ENCODE measurements at regions not wholly inside any gene's neighbourhood (a gene's known extent, or its start where the extent isn't known, plus 50 kb on each side); places are given as distances from the start of the nearest gene placed in this dataset.

DNA sequence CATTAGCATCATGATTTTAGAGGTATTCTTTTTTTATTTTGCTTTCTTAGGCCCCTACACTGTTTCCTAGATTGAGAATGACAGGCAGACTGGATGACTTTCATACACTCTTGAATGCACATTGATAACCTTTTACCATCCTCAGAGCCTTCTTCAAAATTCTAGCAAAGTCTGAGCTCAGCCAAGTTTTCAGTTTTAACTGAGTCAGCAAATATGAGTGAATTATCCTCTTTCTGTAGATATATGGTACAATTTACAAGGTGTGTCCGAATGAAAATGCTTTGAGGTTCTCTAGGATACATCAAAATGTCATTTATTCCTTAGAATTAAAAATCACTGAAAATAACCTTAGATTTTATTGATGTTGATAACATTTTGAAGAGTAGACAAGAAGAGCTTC lies 1038.2 kb upstream of the POU3F3 start:
- no peak for DNase-seq (ENCODE audit: low spot score)
- TF ChIP-seq, protein P1, sequence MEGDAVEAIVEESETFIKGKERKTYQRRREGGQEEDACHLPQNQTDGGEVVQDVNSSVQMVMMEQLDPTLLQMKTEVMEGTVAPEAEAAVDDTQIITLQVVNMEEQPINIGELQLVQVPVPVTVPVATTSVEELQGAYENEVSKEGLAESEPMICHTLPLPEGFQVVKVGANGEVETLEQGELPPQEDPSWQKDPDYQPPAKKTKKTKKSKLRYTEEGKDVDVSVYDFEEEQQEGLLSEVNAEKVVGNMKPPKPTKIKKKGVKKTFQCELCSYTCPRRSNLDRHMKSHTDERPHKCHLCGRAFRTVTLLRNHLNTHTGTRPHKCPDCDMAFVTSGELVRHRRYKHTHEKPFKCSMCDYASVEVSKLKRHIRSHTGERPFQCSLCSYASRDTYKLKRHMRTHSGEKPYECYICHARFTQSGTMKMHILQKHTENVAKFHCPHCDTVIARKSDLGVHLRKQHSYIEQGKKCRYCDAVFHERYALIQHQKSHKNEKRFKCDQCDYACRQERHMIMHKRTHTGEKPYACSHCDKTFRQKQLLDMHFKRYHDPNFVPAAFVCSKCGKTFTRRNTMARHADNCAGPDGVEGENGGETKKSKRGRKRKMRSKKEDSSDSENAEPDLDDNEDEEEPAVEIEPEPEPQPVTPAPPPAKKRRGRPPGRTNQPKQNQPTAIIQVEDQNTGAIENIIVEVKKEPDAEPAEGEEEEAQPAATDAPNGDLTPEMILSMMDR (IDR thresholded peaks at IDR 0.05; ENCODE audit: extremely low read depth, insufficient read depth, missing control alignments): no peak
- in situ Hi-C loops (cut with MboI; ENCODE audit: low pct_unique_long_range_greater_than_20kb, low sequenced_read_pairs, unreplicated experiment): no loop called here

DNA sequence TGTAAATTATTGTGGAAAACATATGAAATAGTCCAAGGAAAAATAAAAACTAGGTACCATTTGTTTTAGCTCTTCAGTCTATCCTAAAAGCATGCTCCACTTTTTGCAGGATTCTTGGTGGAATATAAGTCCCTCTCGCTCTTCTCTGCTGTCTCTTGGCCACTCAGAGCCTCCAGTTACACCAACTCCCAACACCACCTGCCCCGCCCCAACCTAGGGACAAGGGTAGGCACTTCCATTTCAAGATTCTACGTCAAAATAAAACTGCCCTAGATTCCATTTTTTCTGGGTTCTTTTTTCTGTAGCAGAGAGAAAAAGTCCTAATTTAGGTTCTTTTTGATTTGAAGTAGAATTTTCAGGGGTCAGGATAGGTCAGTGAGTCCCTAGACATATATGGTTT lies 1036.2 kb upstream of the POU3F3 start:
- in situ Hi-C loops (cut with MboI; ENCODE audit: low pct_unique_long_range_greater_than_20kb, low sequenced_read_pairs, unreplicated experiment): no loop called here
- TF ChIP-seq, protein P1 (IDR thresholded peaks at IDR 0.05; ENCODE audit: extremely low read depth, insufficient read depth, missing control alignments): no peak
- DNase-seq (ENCODE audit: low spot score): no peak

DNA sequence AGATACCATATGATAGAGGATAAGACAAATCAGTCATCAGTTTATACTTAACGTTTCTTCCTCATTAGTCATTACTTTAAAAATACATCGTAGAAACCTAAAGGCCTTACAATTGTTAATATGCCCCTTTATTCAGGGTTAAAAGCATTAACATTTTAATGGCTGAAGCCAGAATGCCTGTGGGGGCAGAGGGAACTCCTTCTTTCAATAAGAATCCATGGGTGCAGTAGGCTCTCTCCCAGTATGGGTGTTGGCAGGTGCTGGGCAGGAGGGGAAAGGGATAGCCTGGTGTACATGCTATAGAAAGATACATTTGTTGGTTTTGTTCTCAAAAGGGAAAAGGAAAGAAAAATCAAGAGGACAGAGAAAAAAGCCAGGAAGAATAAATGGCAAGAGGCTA lies 1035.7 kb upstream of the POU3F3 start:
- in situ Hi-C loops (cut with MboI; ENCODE audit: low pct_unique_long_range_greater_than_20kb, low sequenced_read_pairs, unreplicated experiment): no loop called here
- DNase-seq (ENCODE audit: low spot score): no peak
- TF ChIP-seq, protein P1 (IDR thresholded peaks at IDR 0.05; ENCODE audit: extremely low read depth, insufficient read depth, missing control alignments): no peak

DNA sequence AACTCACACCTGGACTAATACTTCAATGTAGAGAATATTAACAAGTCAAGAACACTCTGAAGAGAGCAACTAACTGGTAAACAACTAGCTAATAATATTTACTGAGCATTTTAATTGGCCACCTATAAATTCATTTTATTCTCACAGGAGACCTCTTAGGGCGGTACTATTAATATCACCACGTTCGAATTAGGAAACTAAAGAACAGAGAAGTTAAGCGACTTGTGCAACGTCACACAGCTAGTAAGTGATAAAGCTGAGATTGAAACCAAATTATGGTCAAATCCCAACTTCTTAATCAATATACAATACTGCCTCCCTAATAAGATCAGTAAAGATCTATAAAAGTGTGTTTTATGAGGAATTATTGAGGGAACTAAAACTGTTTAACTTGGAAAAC lies 1034.3 kb upstream of the POU3F3 start:
- in situ Hi-C loops (cut with MboI; ENCODE audit: low pct_unique_long_range_greater_than_20kb, low sequenced_read_pairs, unreplicated experiment): no loop called here
- TF ChIP-seq, protein P1 (IDR thresholded peaks at IDR 0.05; ENCODE audit: extremely low read depth, insufficient read depth, missing control alignments): no peak
- no peak for DNase-seq (ENCODE audit: low spot score)

DNA sequence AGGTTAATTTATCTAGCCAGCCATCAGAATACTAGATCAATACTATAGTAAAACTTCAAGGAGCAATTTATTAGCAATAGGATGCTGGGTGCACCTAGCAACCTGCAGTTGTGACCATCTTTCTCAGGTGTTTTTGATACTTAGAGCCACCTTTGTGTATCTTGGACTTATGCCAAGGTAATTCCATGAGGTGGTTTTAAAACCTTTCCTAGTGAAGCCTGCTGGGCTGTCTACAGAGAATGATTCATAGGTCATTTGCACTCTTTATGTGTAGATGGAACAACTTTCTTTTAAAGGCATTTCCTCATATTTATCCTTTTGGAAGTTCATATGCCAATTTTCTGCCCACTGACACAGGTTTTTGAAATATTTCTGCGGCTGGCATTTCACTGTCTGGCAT lies 1030.1 kb upstream of the POU3F3 start:
- in situ Hi-C loops (cut with MboI; ENCODE audit: low pct_unique_long_range_greater_than_20kb, low sequenced_read_pairs, unreplicated experiment): no loop called here
- TF ChIP-seq, protein P1 (IDR thresholded peaks at IDR 0.05; ENCODE audit: extremely low read depth, insufficient read depth, missing control alignments): no peak
- DNase-seq (ENCODE audit: low spot score): no peak

DNA sequence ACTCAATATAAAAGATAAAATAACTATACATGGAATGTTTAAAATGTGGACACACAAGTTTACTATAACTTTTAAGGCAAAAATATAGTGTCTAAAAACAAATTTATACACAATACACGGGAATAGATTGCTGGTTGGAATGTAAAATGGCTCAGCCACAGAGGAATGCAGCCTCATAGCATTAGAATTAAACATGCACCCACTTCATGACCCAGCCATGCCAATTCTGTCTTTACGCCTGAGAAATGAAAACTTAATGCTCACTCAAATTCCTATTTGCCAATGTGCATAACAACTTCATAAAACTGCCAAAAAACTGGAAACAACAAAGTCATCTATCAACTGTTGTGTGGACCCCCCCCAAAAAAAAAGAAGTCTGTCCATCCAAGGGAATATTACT lies 1006.6 kb upstream of the POU3F3 start:
- TF ChIP-seq, protein P1 (IDR thresholded peaks at IDR 0.05; ENCODE audit: extremely low read depth, insufficient read depth, missing control alignments): no peak
- in situ Hi-C loops (cut with MboI; ENCODE audit: low pct_unique_long_range_greater_than_20kb, low sequenced_read_pairs, unreplicated experiment): no loop called here
- DNase-seq (ENCODE audit: low spot score): no peak

DNA sequence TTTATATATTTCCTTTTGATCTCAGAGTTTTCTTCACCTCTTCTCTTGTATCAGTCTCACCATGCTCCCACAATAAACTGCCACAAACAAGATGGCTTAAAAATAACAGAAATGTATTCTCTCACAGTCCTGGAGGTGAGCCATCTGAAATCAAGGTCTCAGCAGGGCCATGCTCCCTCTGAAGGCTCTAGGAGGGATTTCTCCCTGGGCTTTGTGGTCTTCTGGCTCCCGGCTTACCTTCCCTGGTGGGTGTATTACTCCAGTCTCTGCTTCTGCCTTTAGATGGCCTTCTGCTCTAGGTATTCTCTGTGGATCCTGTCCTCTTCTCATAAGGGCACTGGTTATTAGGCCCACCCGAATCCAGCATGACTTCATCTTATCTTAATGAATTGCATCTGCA lies 994.7 kb upstream of the POU3F3 start:
- in situ Hi-C loops (cut with MboI; ENCODE audit: low pct_unique_long_range_greater_than_20kb, low sequenced_read_pairs, unreplicated experiment): no loop called here
- DNase-seq (ENCODE audit: low spot score): no peak
- TF ChIP-seq, protein P1 (IDR thresholded peaks at IDR 0.05; ENCODE audit: extremely low read depth, insufficient read depth, missing control alignments): no peak
